ENCODE measurements at regions not wholly inside any gene's neighbourhood (a gene's known extent, or its start where the extent isn't known, plus 50 kb on each side); places are given as distances from the start of the nearest gene placed in this dataset.

- DNase-seq: no peak
- Histone ChIP-seq H3K4me3 (no peak overlapping the region), H3K36me3 (no peaks in the 10 kb centered on the region), H3K4me1 (peaks cover 37% of the 10 kb centered on the region), H3K27me3 (ENCODE audit: low read depth) (peaks cover 32% of the 10 kb centered on the region), H3K9me3 (replicated peaks) (no peaks in the 10 kb centered on the region), H3K27ac (replicated peaks) (no peak overlapping the region)
- intact Hi-C loops (cut with micrococcal nuclease): no loop called here
- no peak for TF ChIP-seq CTCF (IDR thresholded peaks at IDR 0.05; ENCODE audit: borderline replicate concordance)
Measured at GRCh38 chr9:95750725-95751519, 124.6 kb upstream of the ERCC6L2 start.

GRCh38 chr9:95749493-95749892 lies 126.0 kb upstream of the ERCC6L2 start:
- no peak for TF ChIP-seq CTCF (IDR thresholded peaks at IDR 0.05; ENCODE audit: borderline replicate concordance)
- no peak overlapping the region for H3K4me3 ChIP-seq
- no peaks in the 10 kb centered on the region for H3K9me3 ChIP-seq (replicated peaks)
- no peaks in the 10 kb centered on the region for H3K36me3 ChIP-seq
- H3K27me3 ChIP-seq (ENCODE audit: low read depth): peaks cover 32% of the 10 kb centered on the region
- no peak overlapping the region for H3K27ac ChIP-seq (replicated peaks)
- DNase-seq: no peak
- intact Hi-C loops (cut with micrococcal nuclease): no loop called here
- peaks cover 23% of the 10 kb centered on the region for H3K4me1 ChIP-seq

GRCh38 chr9:95746408-95747180 lies 128.9 kb upstream of the ERCC6L2 start:
- intact Hi-C loops (cut with micrococcal nuclease): no loop called here
- TF ChIP-seq CTCF (IDR thresholded peaks at IDR 0.05; ENCODE audit: borderline replicate concordance): no peak
- no peaks in the 10 kb centered on the region for H3K4me1 ChIP-seq
- H3K27ac ChIP-seq (replicated peaks): no peak overlapping the region
- peaks cover 25% of the 10 kb centered on the region for H3K27me3 ChIP-seq (ENCODE audit: low read depth)
- no peaks in the 10 kb centered on the region for H3K36me3 ChIP-seq
- H3K9me3 ChIP-seq (replicated peaks): no peaks in the 10 kb centered on the region
- H3K4me3 ChIP-seq: no peak overlapping the region
- DNase-seq: no peak

- no peaks in the 10 kb centered on the region for H3K36me3 ChIP-seq
- H3K4me3 ChIP-seq: no peak overlapping the region
- no peak for DNase-seq
- H3K27ac ChIP-seq (replicated peaks): no peak overlapping the region
- H3K4me1 ChIP-seq: no peaks in the 10 kb centered on the region
- intact Hi-C loops (cut with micrococcal nuclease): no loop called here
- H3K27me3 ChIP-seq (ENCODE audit: low read depth): peaks cover 16% of the 10 kb centered on the region
- TF ChIP-seq CTCF (IDR thresholded peaks at IDR 0.05; ENCODE audit: borderline replicate concordance): no peak
- no peaks in the 10 kb centered on the region for H3K9me3 ChIP-seq (replicated peaks)
Measured at GRCh38 chr9:95742821-95743220, 132.7 kb upstream of the ERCC6L2 start.

GRCh38 chr9:95741631-95742030 lies 133.9 kb upstream of the ERCC6L2 start:
- H3K4me3 ChIP-seq: no peak overlapping the region
- H3K27me3 ChIP-seq (ENCODE audit: low read depth): peaks cover 27% of the 10 kb centered on the region
- H3K4me1 ChIP-seq: no peaks in the 10 kb centered on the region
- H3K36me3 ChIP-seq: no peaks in the 10 kb centered on the region
- H3K9me3 ChIP-seq (replicated peaks): no peaks in the 10 kb centered on the region
- no peak overlapping the region for H3K27ac ChIP-seq (replicated peaks)
- no peak for DNase-seq
- no peak for TF ChIP-seq CTCF (IDR thresholded peaks at IDR 0.05; ENCODE audit: borderline replicate concordance)
- intact Hi-C loops (cut with micrococcal nuclease): no loop called here

All from left ventricle myocardium inferior (tissue), 1 donor.